ENCODE measurements at regions not wholly inside any gene's neighbourhood (a gene's known extent, or its start where the extent isn't known, plus 50 kb on each side); places are given as distances from the start of the nearest gene placed in this dataset.
"Not testable (repeated sequence)": the region's sequence is repeated elsewhere in the genome, so short reads cannot be mapped to it uniquely, and the experiment has no call there.

- intact Hi-C loops (cut with micrococcal nuclease); H3K4me3 ChIP-seq (ENCODE audit: low read length in 2 of 2); CTCF ChIA-PET (ENCODE audit: partially characterized antibody); H3K9me3 ChIP-seq (ENCODE audit: control insufficient read depth in 1 of 2, low read length in 2 of 2); H3K27ac Mint-ChIP-seq; H3K36me3 Mint-ChIP-seq; H3K27ac ChIP-seq (ENCODE audit: low read depth, low read length); H3K27me3 ChIP-seq (ENCODE audit: insufficient read depth, low read length); H3K4me3 Mint-ChIP-seq; POLR2A ChIA-PET (ENCODE audit: partially characterized antibody); H3K27me3 Mint-ChIP-seq; H3K36me3 ChIP-seq (ENCODE audit: insufficient read depth, low read length); H3K4me1 ChIP-seq (ENCODE audit: insufficient read depth, low read length); DNase-seq; H3K4me1 Mint-ChIP-seq: not testable (repeated sequence)
- peaks cover 0 to 15% (median 11%) of the 10 kb centered on the region in 8 donors for H3K9me3 Mint-ChIP-seq
Measured at GRCh38 chr15:24259106-24259505, 416.5 kb upstream of the NPAP1 start.

GRCh38 chr15:24260407-24260806, 415.2 kb upstream of the NPAP1 start:
- H3K36me3 Mint-ChIP-seq; H3K27me3 ChIP-seq (ENCODE audit: insufficient read depth, low read length); H3K4me1 Mint-ChIP-seq; H3K36me3 ChIP-seq (ENCODE audit: insufficient read depth, low read length); H3K27me3 Mint-ChIP-seq; H3K27ac Mint-ChIP-seq; DNase-seq; H3K4me1 ChIP-seq (ENCODE audit: insufficient read depth, low read length); intact Hi-C loops (cut with micrococcal nuclease); H3K4me3 ChIP-seq (ENCODE audit: low read length in 2 of 2); H3K9me3 ChIP-seq (ENCODE audit: control insufficient read depth in 1 of 2, low read length in 2 of 2); POLR2A ChIA-PET (ENCODE audit: partially characterized antibody); H3K27ac ChIP-seq (ENCODE audit: low read depth, low read length); CTCF ChIA-PET (ENCODE audit: partially characterized antibody); H3K4me3 Mint-ChIP-seq: not testable (repeated sequence)
- peaks cover 0 to 11% (median 2%) of the 10 kb centered on the region in 8 donors for H3K9me3 Mint-ChIP-seq

- H3K27ac Mint-ChIP-seq; H3K9me3 ChIP-seq (ENCODE audit: control insufficient read depth in 1 of 2, low read length in 2 of 2); intact Hi-C loops (cut with micrococcal nuclease); POLR2A ChIA-PET (ENCODE audit: partially characterized antibody); H3K36me3 ChIP-seq (ENCODE audit: insufficient read depth, low read length); H3K4me1 Mint-ChIP-seq; H3K27ac ChIP-seq (ENCODE audit: low read depth, low read length); H3K4me3 ChIP-seq (ENCODE audit: low read length in 2 of 2); CTCF ChIA-PET (ENCODE audit: partially characterized antibody); DNase-seq; H3K27me3 Mint-ChIP-seq; H3K4me1 ChIP-seq (ENCODE audit: insufficient read depth, low read length); H3K4me3 Mint-ChIP-seq; H3K27me3 ChIP-seq (ENCODE audit: insufficient read depth, low read length); H3K36me3 Mint-ChIP-seq: not testable (repeated sequence)
- H3K9me3 Mint-ChIP-seq, result peaks cover 0 to 11% (median 3%) of the 10 kb centered on the region in 8 donors
Measured at GRCh38 chr15:24260854-24261253, 414.7 kb upstream of the NPAP1 start.

- CTCF ChIA-PET (ENCODE audit: partially characterized antibody); intact Hi-C loops (cut with micrococcal nuclease): not testable (repeated sequence)
Measured at GRCh38 chr15:24268536-24269165, 406.9 kb upstream of the NPAP1 start.

GRCh38 chr15:24269166-24269571, 406.4 kb upstream of the NPAP1 start:
- no peaks in the 10 kb centered on the region for H3K4me1 ChIP-seq (ENCODE audit: insufficient read depth, low read length)
- H3K4me3 Mint-ChIP-seq, result no peak overlapping the region
- ChIA-PET POLR2A (ENCODE audit: partially characterized antibody) (no interaction called here), CTCF (ENCODE audit: partially characterized antibody) (no interaction called here)
- no peak overlapping the region for H3K4me3 ChIP-seq (ENCODE audit: low read length in 2 of 2)
- intact Hi-C loops (cut with micrococcal nuclease), result no loop called here
- H3K27ac ChIP-seq (ENCODE audit: low read depth, low read length), result no peak overlapping the region
- no peaks in the 10 kb centered on the region for H3K27me3 Mint-ChIP-seq
- no peaks in the 10 kb centered on the region for H3K27me3 ChIP-seq (ENCODE audit: insufficient read depth, low read length)
- no peaks in the 10 kb centered on the region for H3K4me1 Mint-ChIP-seq
- H3K36me3 ChIP-seq (ENCODE audit: insufficient read depth, low read length), result no peaks in the 10 kb centered on the region
- H3K9me3 ChIP-seq (ENCODE audit: control insufficient read depth in 1 of 2, low read length in 2 of 2), result no peaks in the 10 kb centered on the region
- H3K9me3 Mint-ChIP-seq, result peaks cover under 1 to 22% (median 7%) of the 10 kb centered on the region in 8 donors
- DNase-seq, result no peak
- no peaks in the 10 kb centered on the region for H3K36me3 Mint-ChIP-seq
- no peak overlapping the region for H3K27ac Mint-ChIP-seq

More at GRCh38 chr15:24268536-24269165, 406.9 kb upstream of the NPAP1 start:
- H3K9me3 ChIP-seq (ENCODE audit: control insufficient read depth in 1 of 2, low read length in 2 of 2); H3K27ac ChIP-seq (ENCODE audit: low read depth, low read length); H3K4me3 ChIP-seq (ENCODE audit: low read length in 2 of 2); H3K27me3 Mint-ChIP-seq; H3K4me1 ChIP-seq (ENCODE audit: insufficient read depth, low read length); H3K4me3 Mint-ChIP-seq; H3K27ac Mint-ChIP-seq; H3K27me3 ChIP-seq (ENCODE audit: insufficient read depth, low read length); DNase-seq; POLR2A ChIA-PET (ENCODE audit: partially characterized antibody); H3K36me3 ChIP-seq (ENCODE audit: insufficient read depth, low read length); H3K4me1 Mint-ChIP-seq; H3K36me3 Mint-ChIP-seq: not testable (repeated sequence)
- H3K9me3 Mint-ChIP-seq, result peaks cover 3 to 22% (median 7%) of the 10 kb centered on the region in 8 donors

GRCh38 chr15:24269923-24270322, 405.7 kb upstream of the NPAP1 start:
- Mint-ChIP-seq H3K4me1 (no peaks in the 10 kb centered on the region), H3K4me3 (no peak overlapping the region), H3K27ac (no peak overlapping the region), H3K9me3 (peaks cover 0 to 22% (median 6%) of the 10 kb centered on the region in 8 donors), H3K27me3 (no peaks in the 10 kb centered on the region), H3K36me3 (no peaks in the 10 kb centered on the region)
- Histone ChIP-seq H3K36me3 (ENCODE audit: insufficient read depth, low read length) (no peaks in the 10 kb centered on the region), H3K27ac (ENCODE audit: low read depth, low read length) (no peak overlapping the region), H3K27me3 (ENCODE audit: insufficient read depth, low read length) (no peaks in the 10 kb centered on the region), H3K4me1 (ENCODE audit: insufficient read depth, low read length) (no peaks in the 10 kb centered on the region), H3K4me3 (ENCODE audit: low read length in 2 of 2) (no peak overlapping the region), H3K9me3 (ENCODE audit: control insufficient read depth in 1 of 2, low read length in 2 of 2) (no peaks in the 10 kb centered on the region)
- DNase-seq, result no peak
- POLR2A ChIA-PET (ENCODE audit: partially characterized antibody), result no interaction called here
- intact Hi-C loops (cut with micrococcal nuclease), result no loop called here
- CTCF ChIA-PET (ENCODE audit: partially characterized antibody), result no interaction called here

- H3K4me3 ChIP-seq (ENCODE audit: low read length in 2 of 2); H3K27ac ChIP-seq (ENCODE audit: low read depth, low read length); H3K4me3 Mint-ChIP-seq; H3K36me3 ChIP-seq (ENCODE audit: insufficient read depth, low read length); H3K4me1 Mint-ChIP-seq; CTCF ChIA-PET (ENCODE audit: partially characterized antibody); POLR2A ChIA-PET (ENCODE audit: partially characterized antibody); H3K27ac Mint-ChIP-seq; H3K27me3 ChIP-seq (ENCODE audit: insufficient read depth, low read length); H3K4me1 ChIP-seq (ENCODE audit: insufficient read depth, low read length); H3K9me3 ChIP-seq (ENCODE audit: control insufficient read depth in 1 of 2, low read length in 2 of 2); intact Hi-C loops (cut with micrococcal nuclease); H3K36me3 Mint-ChIP-seq; H3K27me3 Mint-ChIP-seq; DNase-seq: not testable (repeated sequence)
- peaks cover 2 to 19% (median 5%) of the 10 kb centered on the region in 8 donors for H3K9me3 Mint-ChIP-seq
Measured at GRCh38 chr15:24271496-24272244, 403.9 kb upstream of the NPAP1 start.

Data from CD4-positive, alpha-beta memory T cell (primary cell).